ENCODE measurements at regions not wholly inside any gene's neighbourhood (a gene's known extent, or its start where the extent isn't known, plus 50 kb on each side); places are given as distances from the start of the nearest gene placed in this dataset.

DNA sequence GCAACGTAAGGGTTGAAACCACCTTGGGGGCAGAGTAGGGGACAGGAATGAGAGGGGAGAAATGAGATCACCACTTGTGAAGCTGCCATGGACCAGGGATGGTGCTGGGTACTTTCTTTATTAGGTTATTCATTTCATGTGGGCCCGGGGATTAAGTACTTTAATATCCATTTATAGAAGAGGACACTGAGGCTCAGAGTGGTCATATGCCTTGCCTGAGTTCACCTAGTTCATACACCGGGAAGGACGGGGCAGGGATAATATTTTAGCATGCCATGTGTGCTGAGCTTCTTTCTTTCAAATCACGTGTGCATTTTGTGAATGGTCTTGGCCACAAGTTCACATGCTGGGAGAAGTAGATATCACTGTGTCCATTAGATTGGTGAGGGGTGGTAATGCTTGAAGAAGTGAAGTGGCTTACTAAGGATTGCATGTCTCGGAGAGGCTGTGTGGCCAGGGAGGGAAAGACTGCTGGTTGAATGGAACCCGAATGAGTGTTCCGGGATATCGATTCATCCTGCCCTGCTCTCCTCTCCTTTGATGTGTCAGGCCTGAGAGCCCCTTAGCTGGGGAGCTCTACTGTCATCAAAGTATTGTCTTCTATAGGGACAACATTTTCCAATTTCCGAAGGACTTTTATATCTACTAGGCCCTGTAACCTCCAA is 187.1 kb downstream of the MYCN start:
- Histone ChIP-seq H3K4me3 (ENCODE audit: insufficient read depth, low read depth, low read length) (no peak overlapping the region), H3K18ac (ENCODE audit: low read depth, low read length) (no peak overlapping the region), H3K27ac (ENCODE audit: insufficient read depth, low read length) (no peak overlapping the region), H3K36me3 (ENCODE audit: control insufficient read depth, insufficient read depth, low read length) (no peaks in the 10 kb centered on the region), H2BK20ac (ENCODE audit: low read depth, low read length) (no peak overlapping the region), H3K4me1 (ENCODE audit: control insufficient read depth, insufficient read depth, low read length) (no peaks in the 10 kb centered on the region), H2AK5ac (ENCODE audit: low read depth, low read length) (no peak overlapping the region), H3K4ac (ENCODE audit: low read depth, low read length) (no peak overlapping the region), H4K91ac (ENCODE audit: insufficient read depth, low read depth, low read length) (no peak overlapping the region), H3K9me3 (ENCODE audit: control insufficient read depth, insufficient read depth, low read length) (peaks cover 44% of the 10 kb centered on the region), H3K14ac (replicated peaks; ENCODE audit: low read depth, low read length) (no peak overlapping the region), H2BK5ac (ENCODE audit: low read depth, low read length, poor library complexity, severe bottlenecking) (no peak overlapping the region), H3K79me1 (ENCODE audit: low read depth in 1 of 2, low read length in 2 of 2) (no peaks in the 10 kb centered on the region), H3K23ac (ENCODE audit: low read depth, low read length) (no peak overlapping the region), H3K9ac (ENCODE audit: low read depth, low read length) (no peak overlapping the region), H4K5ac (ENCODE audit: low read depth, low read length) (no peak overlapping the region), H2AFZ (replicated peaks; ENCODE audit: low read length, poor library complexity) (no peak overlapping the region), H3K4me2 (ENCODE audit: low read depth, low read length) (no peak overlapping the region), H2BK15ac (ENCODE audit: low read depth, low read length) (no peak overlapping the region), H2AK9ac (replicated peaks; ENCODE audit: low read depth, low read length, poor library complexity) (no peak overlapping the region), H4K8ac (ENCODE audit: low read depth in 2 of 2, low read length in 2 of 2) (no peak overlapping the region), H3K27me3 (ENCODE audit: control insufficient read depth, insufficient read depth, low read length) (no peaks in the 10 kb centered on the region), H4K20me1 (ENCODE audit: insufficient read depth, low read length) (no peaks in the 10 kb centered on the region), H3K9me1 (ENCODE audit: insufficient read depth, low read length) (no peaks in the 10 kb centered on the region), H2BK120ac (ENCODE audit: low read depth, low read length) (no peak overlapping the region), H3K56ac (ENCODE audit: extremely low read depth, insufficient read depth, low read length) (no peak overlapping the region)
- intact Hi-C loops (cut with micrococcal nuclease), result no loop called here
- BruUV-seq (replicated peaks), result no TSS peak
- ChIA-PET CTCF (no interaction called here), POLR2A (ENCODE audit: unreplicated experiment) (no interaction called here)
- TF ChIP-seq RAD21 (IDR thresholded peaks at IDR 0.05; ENCODE audit: low read length) (no peak), RCOR1 (IDR thresholded peaks at IDR 0.05; ENCODE audit: insufficient replicate concordance, low read length) (no peak), MXI1 (IDR thresholded peaks at IDR 0.05; ENCODE audit: borderline replicate concordance, low read depth, low read length) (no peak), MAZ (IDR thresholded peaks at IDR 0.05; ENCODE audit: borderline replicate concordance, low read depth, low read length) (no peak), SMC3 (IDR thresholded peaks at IDR 0.05; ENCODE audit: low read depth, low read length) (no peak), BHLHE40 (IDR thresholded peaks at IDR 0.05; ENCODE audit: low read depth, low read length) (no peak), CHD1 (IDR thresholded peaks at IDR 0.05; ENCODE audit: low read depth, low read length) (no peak), MAFK (IDR thresholded peaks at IDR 0.05; ENCODE audit: low read depth, low read length) (no peak), NFE2L2 (IDR thresholded peaks at IDR 0.05; ENCODE audit: low read depth, low read length) (no peak)
- TF ChIP-seq, protein P1, sequence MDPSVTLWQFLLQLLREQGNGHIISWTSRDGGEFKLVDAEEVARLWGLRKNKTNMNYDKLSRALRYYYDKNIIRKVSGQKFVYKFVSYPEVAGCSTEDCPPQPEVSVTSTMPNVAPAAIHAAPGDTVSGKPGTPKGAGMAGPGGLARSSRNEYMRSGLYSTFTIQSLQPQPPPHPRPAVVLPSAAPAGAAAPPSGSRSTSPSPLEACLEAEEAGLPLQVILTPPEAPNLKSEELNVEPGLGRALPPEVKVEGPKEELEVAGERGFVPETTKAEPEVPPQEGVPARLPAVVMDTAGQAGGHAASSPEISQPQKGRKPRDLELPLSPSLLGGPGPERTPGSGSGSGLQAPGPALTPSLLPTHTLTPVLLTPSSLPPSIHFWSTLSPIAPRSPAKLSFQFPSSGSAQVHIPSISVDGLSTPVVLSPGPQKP (IDR thresholded peaks at IDR 0.05; ENCODE audit: borderline replicate concordance, low read depth, low read length), result no peak
- dilution Hi-C loops (cut with HindIII; ENCODE audit: low sequenced_read_pairs, unreplicated experiment), result no loop called here
- in situ Hi-C loops (cut with MboI; ENCODE audit: low sequenced_read_pairs), result no loop called here
- no peak for DNase-seq
- 55% methylated on average over 2 of the region's 10 CpGs; no CpG with 5 or more reads in 1 of the 2 experiments for WGBS, 2 experiments (ENCODE audit: extremely low coverage in 2 of 2, insufficient read length in 1 of 2)
- no peak for ATAC-seq (ENCODE audit: low read depth)

All from IMR-90 (cell line).